B cell (primary cell): ENCODE measurements at regions not wholly inside any gene's neighbourhood (a gene's known extent, or its start where the extent isn't known, plus 50 kb on each side); places are given as distances from the start of the nearest gene placed in this dataset.
A peak's percentile ranks its signal among the peaks of the same experiment; 100 is the strongest.

ENCODE experiments used
- ATAC-seq: fragments of 200-7000 bp; cut with Tn5 transposase; one replicate; pipeline ENCODE4 v1.10.0; 2021; ENCODE audit warnings: low read depth, mild to moderate bottlenecking, moderate number of reproducible peaks, moderate library complexity
- CTCF ChIA-PET: fragments of 350-600 bp; sonication (Branson Sonifier 250); formaldehyde crosslinking; loops from one replicate; lab custom pipeline; 2021; ENCODE audit warnings: antibody characterized with exemption, inconsistent platforms; lab: Charles Lee
- POLR2A ChIA-PET: fragments of 350-600 bp; sonication (Branson Sonifier 250); formaldehyde crosslinking; loops from one replicate; lab custom pipeline; 2021; ENCODE audit warnings: antibody characterized with exemption; lab: Charles Lee
- DNase-seq: peaks from one replicate; pipeline ENCODE4 v3.0.0; 2013
- H2AFZ ChIP-seq: 2 replicates; pipeline ENCODE4 v1.6.1; 2012; ENCODE audit warnings: mild to moderate bottlenecking, low read depth, low read length; ENCODE audit not compliant: insufficient read depth, poor library complexity, severe bottlenecking
- H3K27ac ChIP-seq, 2 donors: 1 replicate in 1 of 2; 2 replicates in 1 of 2; pipeline ENCODE4 v1.5.1; 2012 to 2013; ENCODE audit warnings: low read length in 2 of 2, mild to moderate bottlenecking in 2 of 2, moderate library complexity in 1 of 2
- H3K27me3 ChIP-seq, 4 experiments: fragments of 200-600 bp in 1 of 4; sonication (generic) in 1 of 4; replicated peaks in 1 of 4; 1 replicate in 2 of 4; 2 replicates in 2 of 4; pipeline versions ENCODE4 v1.6.1 to v1.7.0; 2013 to 2016; ENCODE audit warnings: low read length in 3 of 4, mild to moderate bottlenecking in 2 of 4, mixed read lengths in 1 of 4, moderate library complexity in 1 of 4; ENCODE audit not compliant: insufficient read depth in 4 of 4, control insufficient read depth in 3 of 4; ENCODE audit errors: control extremely low read depth in 1 of 4
- H3K36me3 ChIP-seq, 2 experiments: replicated peaks in 1 of 2; 1 replicate in 1 of 2; 2 replicates in 1 of 2; pipeline versions ENCODE4 v1.6.1 to v1.7.1; 2013; ENCODE audit warnings: low read length in 1 of 2; ENCODE audit not compliant: insufficient read depth in 2 of 2, control insufficient read depth in 1 of 2; ENCODE audit errors: control extremely low read depth in 1 of 2, extremely low read depth in 1 of 2
- H3K4me1 ChIP-seq, 2 donors: fragments of 200-600 bp in 1 of 2; sonication (generic) in 1 of 2; 1 replicate in 1 of 2; 2 replicates in 1 of 2; pipeline versions ENCODE4 v1.5.1 to v1.6.1; 2013 to 2017; ENCODE audit warnings: low read length in 2 of 2; ENCODE audit not compliant: control insufficient read depth in 2 of 2, insufficient read depth in 2 of 2
- H3K4me2 ChIP-seq: replicated peaks from 2 replicates; pipeline ENCODE3; 2012; ENCODE audit warnings: mild to moderate bottlenecking, low read depth, low read length; ENCODE audit not compliant: poor library complexity, severe bottlenecking
- H3K4me3 ChIP-seq, 5 experiments: fragments of 200-600 bp in 1 of 5; sonication (generic) in 1 of 5; 1 replicate in 3 of 5; 2 replicates in 2 of 5; pipeline versions ENCODE4 v1.5.1 to v1.7.0; 2011 to 2016; ENCODE audit warnings: low read length in 4 of 5, mild to moderate bottlenecking in 4 of 5, low read depth in 2 of 5, control low read depth in 1 of 5, moderate library complexity in 1 of 5; ENCODE audit not compliant: insufficient read depth in 1 of 5; ENCODE audit errors: control extremely low read depth in 1 of 5, extremely low read depth in 1 of 5
- H3K79me2 ChIP-seq: fragments of 200-600 bp; sonication (generic); one replicate; pipeline ENCODE4 v1.6.0; 2016; ENCODE audit warnings: low read length; ENCODE audit not compliant: control insufficient read depth, insufficient read depth
- H3K9ac ChIP-seq: fragments of 200-600 bp; sonication (generic); 2 replicates; pipeline ENCODE4 v1.6.1; 2017; ENCODE audit warnings: mild to moderate bottlenecking, low read length, moderate library complexity
- H3K9me3 ChIP-seq, 3 donors: one replicate each; pipeline versions ENCODE4 v1.6.1 to v1.7.1; 2013; ENCODE audit warnings: low read length in 2 of 3; ENCODE audit not compliant: control insufficient read depth in 2 of 3, insufficient read depth in 1 of 3; ENCODE audit errors: control extremely low read depth in 1 of 3
- H4K20me1 ChIP-seq: 2 replicates; pipeline ENCODE4 v1.6.0; 2012; ENCODE audit warnings: mild to moderate bottlenecking, low read length; ENCODE audit not compliant: insufficient read depth, control insufficient read depth, poor library complexity, severe bottlenecking
- H3K27ac Mint-ChIP-seq: one replicate; pipeline ENCODE4 v1.8.0; 2021; ENCODE audit warnings: mixed read lengths
- H3K27me3 Mint-ChIP-seq: one replicate; pipeline ENCODE4 v1.8.0; 2021; ENCODE audit warnings: mixed read lengths
- H3K4me1 Mint-ChIP-seq: one replicate; pipeline ENCODE4 v1.8.0; 2021; ENCODE audit warnings: mixed read lengths
- H3K4me3 Mint-ChIP-seq: one replicate; pipeline ENCODE4 v1.8.0; 2021; ENCODE audit warnings: mixed read lengths
- H3K9me3 Mint-ChIP-seq: one replicate; pipeline ENCODE4 v1.8.0; 2022; ENCODE audit warnings: mixed read lengths; ENCODE audit not compliant: insufficient read depth
- EZH2 ChIP-seq: IDR thresholded peaks from 2 replicates; pipeline ENCODE4 v1.6.1; 2012; ENCODE audit warnings: borderline replicate concordance, low read depth, mild to moderate bottlenecking, moderate library complexity, low read length; ENCODE audit not compliant: insufficient read depth, poor library complexity, severe bottlenecking
- WGBS: methylation state at CpG from one replicate; pipeline ENCODE4 v1.1.5; 2013; ENCODE audit warnings: missing lambda C conversion rate; ENCODE audit not compliant: insufficient coverage; 5-methylcytosine and 5-hydroxymethylcytosine counted together
- intact Hi-C: fragments of 100-400 bp; cut with micrococcal nuclease; formaldehyde crosslinking; loops from one replicate; pipeline ENCODE4 v1.10.0; 2022
- TF ChIP-seq, protein P1 (sequence below): fragments of 200-600 bp; IDR thresholded peaks from one replicate; pipeline ENCODE4 v1.8.0; 2022; ENCODE audit warnings: antibody characterized with exemption, mild to moderate bottlenecking

DNA sequence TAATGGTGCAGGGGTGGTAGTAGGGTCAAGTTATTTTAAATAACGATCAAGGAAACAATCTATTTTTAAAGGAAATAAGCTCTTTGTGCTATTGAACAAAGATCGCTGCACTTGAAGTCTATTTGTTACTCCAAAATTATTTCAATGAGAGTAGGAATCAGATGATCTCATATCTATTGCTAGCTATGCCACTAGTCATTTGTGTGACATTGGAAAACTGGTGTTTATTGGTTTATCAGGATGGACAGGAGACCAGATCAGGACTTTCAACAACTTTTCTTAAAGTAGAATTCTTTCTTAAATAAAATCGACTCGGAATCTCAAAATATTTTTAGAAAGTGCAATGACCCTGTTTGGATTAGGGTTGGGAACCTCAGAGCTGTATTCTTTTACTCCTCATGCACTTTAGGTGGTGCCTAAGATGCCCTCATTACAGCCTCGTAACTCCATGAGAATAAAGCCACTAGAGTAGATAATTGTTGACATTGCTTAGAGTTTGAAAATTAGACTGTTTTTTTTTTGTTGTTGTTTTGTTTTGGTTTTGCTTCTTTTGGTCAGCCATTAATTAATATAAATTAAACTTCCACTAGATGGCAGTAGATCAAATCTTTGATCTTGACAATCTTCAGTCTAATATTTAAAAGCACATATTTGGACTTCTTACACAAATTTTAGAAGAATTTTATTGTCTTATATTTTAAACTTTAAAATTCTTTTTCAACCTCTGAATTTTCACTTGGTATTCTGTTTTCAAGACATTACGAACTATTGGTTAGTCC is 352.4 kb downstream of the USP25 start:
- Histone ChIP-seq H2AFZ (no peak overlapping the region), H3K9ac (no peak overlapping the region), H3K4me3 (no peak overlapping the region), H3K9me3 (no peaks in the 10 kb centered on the region), H4K20me1 (no peaks in the 10 kb centered on the region), H3K27me3 (no peaks in the 10 kb centered on the region), H3K4me1 (no peaks in the 10 kb centered on the region), H3K4me2 (no peak overlapping the region), H3K36me3 (no peaks in the 10 kb centered on the region), H3K79me2 (no peaks in the 10 kb centered on the region), H3K27ac (no peak overlapping the region)
- no peaks in the 10 kb centered on the region for H3K9me3 Mint-ChIP-seq
- TF ChIP-seq, protein P1, sequence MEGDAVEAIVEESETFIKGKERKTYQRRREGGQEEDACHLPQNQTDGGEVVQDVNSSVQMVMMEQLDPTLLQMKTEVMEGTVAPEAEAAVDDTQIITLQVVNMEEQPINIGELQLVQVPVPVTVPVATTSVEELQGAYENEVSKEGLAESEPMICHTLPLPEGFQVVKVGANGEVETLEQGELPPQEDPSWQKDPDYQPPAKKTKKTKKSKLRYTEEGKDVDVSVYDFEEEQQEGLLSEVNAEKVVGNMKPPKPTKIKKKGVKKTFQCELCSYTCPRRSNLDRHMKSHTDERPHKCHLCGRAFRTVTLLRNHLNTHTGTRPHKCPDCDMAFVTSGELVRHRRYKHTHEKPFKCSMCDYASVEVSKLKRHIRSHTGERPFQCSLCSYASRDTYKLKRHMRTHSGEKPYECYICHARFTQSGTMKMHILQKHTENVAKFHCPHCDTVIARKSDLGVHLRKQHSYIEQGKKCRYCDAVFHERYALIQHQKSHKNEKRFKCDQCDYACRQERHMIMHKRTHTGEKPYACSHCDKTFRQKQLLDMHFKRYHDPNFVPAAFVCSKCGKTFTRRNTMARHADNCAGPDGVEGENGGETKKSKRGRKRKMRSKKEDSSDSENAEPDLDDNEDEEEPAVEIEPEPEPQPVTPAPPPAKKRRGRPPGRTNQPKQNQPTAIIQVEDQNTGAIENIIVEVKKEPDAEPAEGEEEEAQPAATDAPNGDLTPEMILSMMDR, result peak; percentile 53
- no peak for TF ChIP-seq EZH2
- WGBS, result no CpG with 5 or more reads among the region's 6 CpGs
- DNase-seq (no peak), ATAC-seq (no peak)
- intact Hi-C loops, result loop anchor here (2.0 kb wide), 1 partner anchor 249 kb away; no protein-coding TSS in a partner anchor
- CTCF ChIA-PET, result interaction anchor here (0.6 to 1.7 kb wide), 3 partner anchors 8 to 214 kb away, joined by 3 to 5 read pairs (median 3); no protein-coding TSS in a partner anchor
- H3K27me3 Mint-ChIP-seq, result no peaks in the 10 kb centered on the region
- no peak overlapping the region for H3K27ac Mint-ChIP-seq
- no peak overlapping the region for H3K4me3 Mint-ChIP-seq
- POLR2A ChIA-PET, result no interaction called here
- no peaks in the 10 kb centered on the region for H3K4me1 Mint-ChIP-seq

DNA sequence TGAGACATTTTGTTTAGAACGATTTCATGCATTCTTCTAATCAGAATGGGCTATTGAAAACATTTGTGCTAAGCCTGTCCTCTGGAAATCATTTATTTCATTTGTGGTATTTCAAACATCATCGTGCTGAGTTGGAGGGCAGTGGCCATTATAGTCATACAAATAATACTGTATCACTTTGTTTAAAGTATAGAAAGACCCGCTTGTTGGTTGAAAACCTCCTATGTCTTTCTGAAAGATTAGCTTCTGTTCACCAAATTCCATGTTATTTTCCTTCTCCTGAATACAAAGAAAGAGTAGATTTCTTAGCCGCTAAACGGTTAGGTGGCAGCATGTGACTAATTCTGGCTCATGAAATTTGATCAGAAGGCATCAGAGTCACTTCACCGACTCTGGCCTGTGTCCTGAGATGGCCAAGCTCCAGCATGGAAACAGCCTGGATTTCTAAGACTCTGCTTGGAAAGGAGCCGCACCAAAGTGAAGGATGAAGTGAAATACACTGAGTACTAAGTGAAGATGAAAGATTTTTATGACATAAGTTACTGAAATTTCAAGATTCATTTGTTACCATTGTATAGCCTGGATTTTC is 355.1 kb downstream of the USP25 start:
- TF ChIP-seq, protein P1, result no peak
- no peak for TF ChIP-seq EZH2
- Histone ChIP-seq H3K4me1 (no peaks in the 10 kb centered on the region), H4K20me1 (no peaks in the 10 kb centered on the region), H3K27ac (no peak overlapping the region), H3K27me3 (no peaks in the 10 kb centered on the region), H3K9ac (no peak overlapping the region), H3K9me3 (no peaks in the 10 kb centered on the region), H3K4me2 (no peak overlapping the region), H3K79me2 (no peaks in the 10 kb centered on the region), H3K4me3 (no peak overlapping the region), H2AFZ (no peak overlapping the region), H3K36me3 (no peaks in the 10 kb centered on the region)
- intact Hi-C loops, result no loop called here
- Mint-ChIP-seq H3K9me3 (no peaks in the 10 kb centered on the region), H3K4me1 (no peaks in the 10 kb centered on the region), H3K4me3 (no peak overlapping the region), H3K27me3 (no peaks in the 10 kb centered on the region), H3K27ac (no peak overlapping the region)
- ATAC-seq (no peak), DNase-seq (no peak)
- CTCF ChIA-PET, result no interaction called here
- WGBS, result 98% methylated on average over 4 of the region's 7 CpGs
- POLR2A ChIA-PET, result no interaction called here
